ENCODE measurements at regions not wholly inside any gene's neighbourhood (a gene's known extent, or its start where the extent isn't known, plus 50 kb on each side); places are given as distances from the start of the nearest gene placed in this dataset.

DNA sequence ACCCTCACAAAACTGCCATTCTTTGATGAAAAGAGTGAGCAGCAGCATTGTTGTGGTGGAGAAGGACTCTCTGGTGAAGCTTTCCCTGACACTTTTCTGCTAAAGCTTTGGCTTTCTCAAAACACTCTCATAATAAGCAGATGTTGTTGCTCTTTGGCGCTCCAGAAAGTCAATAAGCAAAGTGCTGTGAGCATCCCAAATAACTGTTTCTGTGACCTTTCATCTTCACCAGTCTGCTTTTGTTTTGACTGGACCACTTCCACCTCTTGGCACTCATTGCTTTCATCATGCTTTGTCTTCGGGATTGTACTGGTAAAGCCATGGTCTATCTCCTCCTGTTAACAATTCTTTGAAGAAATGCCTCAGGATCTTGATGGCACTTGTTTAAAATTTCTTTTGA, 424.7 kb upstream of the TMPO start:
- TF ChIP-seq, protein P1, sequence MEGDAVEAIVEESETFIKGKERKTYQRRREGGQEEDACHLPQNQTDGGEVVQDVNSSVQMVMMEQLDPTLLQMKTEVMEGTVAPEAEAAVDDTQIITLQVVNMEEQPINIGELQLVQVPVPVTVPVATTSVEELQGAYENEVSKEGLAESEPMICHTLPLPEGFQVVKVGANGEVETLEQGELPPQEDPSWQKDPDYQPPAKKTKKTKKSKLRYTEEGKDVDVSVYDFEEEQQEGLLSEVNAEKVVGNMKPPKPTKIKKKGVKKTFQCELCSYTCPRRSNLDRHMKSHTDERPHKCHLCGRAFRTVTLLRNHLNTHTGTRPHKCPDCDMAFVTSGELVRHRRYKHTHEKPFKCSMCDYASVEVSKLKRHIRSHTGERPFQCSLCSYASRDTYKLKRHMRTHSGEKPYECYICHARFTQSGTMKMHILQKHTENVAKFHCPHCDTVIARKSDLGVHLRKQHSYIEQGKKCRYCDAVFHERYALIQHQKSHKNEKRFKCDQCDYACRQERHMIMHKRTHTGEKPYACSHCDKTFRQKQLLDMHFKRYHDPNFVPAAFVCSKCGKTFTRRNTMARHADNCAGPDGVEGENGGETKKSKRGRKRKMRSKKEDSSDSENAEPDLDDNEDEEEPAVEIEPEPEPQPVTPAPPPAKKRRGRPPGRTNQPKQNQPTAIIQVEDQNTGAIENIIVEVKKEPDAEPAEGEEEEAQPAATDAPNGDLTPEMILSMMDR (optimal IDR thresholded peaks at IDR 0.05 in 1 of 3, IDR thresholded peaks at IDR 0.05 in 1 of 3, conservative IDR thresholded peaks at IDR 0.05 in 1 of 3; ENCODE audit: extremely low read depth in 1 of 3, insufficient read depth in 2 of 3, low read length in 3 of 3): no peak
- no peak for TF ChIP-seq EZH2 (IDR thresholded peaks at IDR 0.05; ENCODE audit: low read length)

Data from keratinocyte (primary cell).